HCT116 (cell line): ENCODE measurements at regions not wholly inside any gene's neighbourhood (a gene's known extent, or its start where the extent isn't known, plus 50 kb on each side); places are given as distances from the start of the nearest gene placed in this dataset.

Experiments
- ATAC-seq: fragments of 200-7000 bp; cut with Tn5 transposase; 2 replicates; pipeline ENCODE4 v1.9.1; 2020; ENCODE audit warnings: mild to moderate bottlenecking, moderate library complexity
- BruUV-seq: library from RNA; stranded (reverse); fragments of 400-500 nt; replicated peaks from 2 replicates; lab custom pipeline; 2021; lab: Mats Ljungman, UMichigan
- CTCF ChIA-PET: fragments of 300-600 bp; sonication (Branson Sonifier 250); formaldehyde crosslinking; loops from one replicate; lab custom pipeline; 2021; ENCODE audit warnings: antibody characterized with exemption; lab: Charles Lee
- POLR2A ChIA-PET: fragments of 300-600, 350-600 bp; sonication (Branson Sonifier 250); formaldehyde crosslinking; loops from one replicate; lab custom pipeline; 2021; ENCODE audit warnings: antibody characterized with exemption; lab: Charles Lee
- RAD21 ChIA-PET, 2 experiments: fragments of 300-600 bp; sonication (Branson Sonifier 250); formaldehyde crosslinking; loops; one replicate each; lab custom pipeline; 2023; ENCODE audit warnings: low total read pairs in 2 of 2; ENCODE audit not compliant: uncharacterized antibody in 2 of 2, unreplicated experiment in 2 of 2, low non-redundant PET in 1 of 2; lab: Charles Lee
- DNase-seq: peaks from one replicate; pipeline ENCODE4 v3.0.0-alpha.2; 2010; ENCODE audit warnings: low read depth, low spot score
- H2AFZ ChIP-seq: fragments of 200-600 bp; shearing (Covaris generic), sonication (generic); 2 replicates; pipeline ENCODE4 v1.6.1; 2017; ENCODE audit warnings: low read depth, mixed run types, mixed read lengths, antibody characterized with exemption, low read length; ENCODE audit not compliant: poor library complexity, severe bottlenecking
- H3K27ac ChIP-seq: 2 replicates; pipeline ENCODE4 v1.5.1; 2012; ENCODE audit warnings: low read depth, low read length
- H3K27me3 ChIP-seq: fragments of 200-600 bp; sonication (generic); 2 replicates; pipeline ENCODE4 v1.6.1; 2016; ENCODE audit warnings: mixed run types, low read length, mixed read lengths; ENCODE audit not compliant: insufficient read depth
- H3K36me3 ChIP-seq, 2 experiments: fragments of 200-500 bp in 1 of 2; fragments of 200-600 bp in 1 of 2; sonication (Bioruptor generic) in 1 of 2; sonication (generic) in 1 of 2; 2 replicates each; pipeline versions ENCODE4 v1.5.1 to v1.6.1; 2014 to 2016; ENCODE audit warnings: low read length in 2 of 2, inconsistent platforms in 1 of 2, mixed read lengths in 1 of 2, mixed run types in 1 of 2; ENCODE audit not compliant: insufficient read depth in 2 of 2, control insufficient read depth in 1 of 2
- H3K4me1 ChIP-seq, 2 experiments: fragments of 200-600 bp in 1 of 2; sonication (generic) in 1 of 2; 2 replicates each; pipeline versions ENCODE4 v1.5.1 to v1.6.1; 2012 to 2017; ENCODE audit warnings: low read length in 2 of 2, inconsistent platforms in 1 of 2, mild to moderate bottlenecking in 1 of 2, mixed read lengths in 1 of 2, mixed run types in 1 of 2, moderate library complexity in 1 of 2; ENCODE audit not compliant: insufficient read depth in 2 of 2, control insufficient read depth in 1 of 2
- H3K4me2 ChIP-seq: fragments of 200-600 bp; sonication (generic); 2 replicates; pipeline ENCODE4 v1.6.1; 2017; ENCODE audit warnings: mixed run types, low read length, mixed read lengths
- H3K4me3 ChIP-seq, 2 experiments: fragments of 200-600 bp in 1 of 2; sonication (generic) in 1 of 2; replicated peaks in 1 of 2; 2 replicates each; pipeline ENCODE4 v1.5.1; 2011 to 2016; ENCODE audit warnings: low read length in 2 of 2, control low read depth in 1 of 2, low read depth in 1 of 2, mild to moderate bottlenecking in 1 of 2, mixed read lengths in 1 of 2, mixed run types in 1 of 2
- H3K79me2 ChIP-seq: fragments of 200-600 bp; sonication (generic); 2 replicates; pipeline ENCODE4 v1.6.1; 2017; ENCODE audit warnings: mild to moderate bottlenecking, mixed run types, low read length, moderate library complexity, mixed read lengths; ENCODE audit not compliant: insufficient read depth
- H3K9ac ChIP-seq: fragments of 200-600 bp; sonication (generic); 2 replicates; pipeline ENCODE4 v1.6.1; 2016; ENCODE audit warnings: low read length, mixed read lengths
- H3K9me2 ChIP-seq: fragments of 200-600 bp; sonication (generic), shearing (Covaris generic); 2 replicates; pipeline ENCODE4 v1.6.1; 2017; ENCODE audit warnings: mixed run types, mild to moderate bottlenecking, moderate library complexity; ENCODE audit not compliant: insufficient read depth
- H3K9me3 ChIP-seq, 2 experiments: fragments of 200-500 bp in 1 of 2; fragments of 200-600 bp in 1 of 2; sonication (Bioruptor generic) in 1 of 2; sonication (generic) in 1 of 2; 2 replicates each; pipeline ENCODE4 v1.6.1; 2014 to 2017; ENCODE audit warnings: low read length in 2 of 2, mixed read lengths in 2 of 2, inconsistent platforms in 1 of 2, low read depth in 1 of 2, mild to moderate bottlenecking in 1 of 2, mixed run types in 1 of 2, moderate library complexity in 1 of 2; ENCODE audit not compliant: control insufficient read depth in 1 of 2, insufficient read depth in 1 of 2
- H4K20me1 ChIP-seq: fragments of 200-600 bp; sonication (generic), shearing (Covaris generic); 2 replicates; pipeline ENCODE4 v1.6.1; 2017; ENCODE audit warnings: mixed run types, mild to moderate bottlenecking, moderate library complexity; ENCODE audit not compliant: insufficient read depth
- CEBPB ChIP-seq: IDR thresholded peaks from 2 replicates; pipeline ENCODE4 v1.6.1; 2012; ENCODE audit warnings: low read depth
- EGR1 ChIP-seq: IDR thresholded peaks from 2 replicates; pipeline ENCODE4 v1.6.1; 2012; ENCODE audit warnings: low read depth
- ELF1 ChIP-seq: IDR thresholded peaks from 2 replicates; pipeline ENCODE4 v1.6.1; 2012; ENCODE audit warnings: low read depth, borderline replicate concordance
- EZH2 ChIP-seq: fragments of 200-600 bp; sonication (generic); IDR thresholded peaks from 2 replicates; pipeline ENCODE4 v1.6.1; 2017; ENCODE audit warnings: antibody characterized with exemption, mixed run types
- EZH2phosphoT487 ChIP-seq: fragments of 200-600 bp; IDR thresholded peaks from 2 replicates; pipeline ENCODE4 v1.6.1; 2018; ENCODE audit warnings: antibody characterized with exemption, borderline replicate concordance
- FOSL1 ChIP-seq: IDR thresholded peaks from 2 replicates; pipeline ENCODE4 v1.6.1; 2012; ENCODE audit warnings: low read depth
- JUND ChIP-seq: IDR thresholded peaks from 2 replicates; pipeline ENCODE4 v1.6.1; 2012
- POLR2A ChIP-seq: IDR thresholded peaks from 2 replicates; pipeline ENCODE4 v1.7.0; 2011; ENCODE audit warnings: borderline replicate concordance; ENCODE audit not compliant: insufficient read depth, insufficient read length; ENCODE audit errors: extremely low read depth
- POLR2AphosphoS5 ChIP-seq: IDR thresholded peaks from 2 replicates; pipeline ENCODE4 v1.6.1; 2011; ENCODE audit warnings: mild to moderate bottlenecking, low read depth, low read length, moderate library complexity
- SIN3A ChIP-seq: IDR thresholded peaks from 2 replicates; pipeline ENCODE4 v1.6.1; 2012; ENCODE audit warnings: low read depth
- SP1 ChIP-seq: IDR thresholded peaks from 2 replicates; pipeline ENCODE4 v1.6.1; 2012; ENCODE audit warnings: low read depth
- SRF ChIP-seq: IDR thresholded peaks from 2 replicates; pipeline ENCODE4 v1.6.1; 2012; ENCODE audit warnings: low read depth
- TCF7L2 ChIP-seq: IDR thresholded peaks from 2 replicates; pipeline ENCODE4 v1.7.0; 2011; ENCODE audit warnings: borderline replicate concordance, inconsistent platforms; ENCODE audit not compliant: insufficient read depth, insufficient read length; ENCODE audit errors: extremely low read depth
- YY1 ChIP-seq: IDR thresholded peaks from 2 replicates; pipeline ENCODE4 v1.6.1; 2011; ENCODE audit warnings: low read length, low read depth, moderate library complexity, mild to moderate bottlenecking; ENCODE audit not compliant: insufficient replicate concordance; ENCODE audit errors: extremely low read depth
- ZFX ChIP-seq: fragments of 450-650 bp; IDR thresholded peaks from 2 replicates; pipeline ENCODE4 v1.6.1; 2017
- intact Hi-C: fragments of 100-400 bp; cut with micrococcal nuclease; formaldehyde crosslinking; loops from 2 replicates; pipeline ENCODE4 v1.10.0; 2022
- TF ChIP-seq, protein P1 (sequence below), 3 experiments: fragments of 200-600 bp in 1 of 3; sonication (generic) in 1 of 3; IDR thresholded peaks in 2 of 3; conservative IDR thresholded peaks in 1 of 3; 2 replicates each; pipeline ENCODE4 v1.5.1; 2012 to 2017; ENCODE audit warnings: low read depth in 2 of 3, low read length in 2 of 3, antibody characterized with exemption in 1 of 3, borderline replicate concordance in 1 of 3, control low read depth in 1 of 3, mild to moderate bottlenecking in 1 of 3, mixed read lengths in 1 of 3, mixed run types in 1 of 3, moderate library complexity in 1 of 3; ENCODE audit not compliant: insufficient read depth in 1 of 3
- TF ChIP-seq, protein P2 (sequence below): IDR thresholded peaks from 2 replicates; pipeline ENCODE4 v1.6.1; 2011; ENCODE audit warnings: mild to moderate bottlenecking, low read length, moderate library complexity; ENCODE audit not compliant: insufficient replicate concordance; ENCODE audit errors: extremely low read depth
- TF ChIP-seq, protein P3 (sequence below): IDR thresholded peaks from 2 replicates; pipeline ENCODE4 v1.6.1; 2012
- TF ChIP-seq, protein P4 (sequence below): IDR thresholded peaks from 2 replicates; pipeline ENCODE4 v1.6.1; 2012; ENCODE audit warnings: low read depth
- TF ChIP-seq, protein P5 (sequence below): IDR thresholded peaks from 2 replicates; pipeline ENCODE4 v1.6.1; 2012

DNA sequence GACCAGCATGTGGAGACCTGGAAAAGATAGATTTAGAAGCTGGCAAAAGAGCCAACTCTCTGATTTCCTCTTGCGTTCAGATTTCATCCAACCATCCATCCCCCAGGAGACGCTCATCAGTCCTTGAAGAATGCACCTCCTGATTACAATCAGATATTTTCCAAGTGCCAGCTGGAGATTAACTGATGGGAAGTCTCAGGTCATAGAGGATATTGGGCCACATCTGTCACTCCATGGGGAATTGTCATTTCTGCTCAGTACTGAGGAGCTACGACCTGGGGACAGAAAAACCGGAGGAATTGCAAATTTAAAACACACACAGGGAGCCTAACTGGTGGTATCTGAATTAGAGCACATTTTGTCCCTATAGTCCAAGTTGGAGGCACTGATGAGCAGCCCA is 496.2 kb upstream of the SULF2 start:
- Histone ChIP-seq H4K20me1 (no peaks in the 10 kb centered on the region), H3K27ac (no peak overlapping the region), H3K4me3 (no peak overlapping the region), H3K4me1 (peaks cover 4 to 5% of the 10 kb centered on the region in 2 experiments; a peak in 2 of 4 replicates), H3K36me3 (no peaks in the 10 kb centered on the region), H3K9ac (no peak overlapping the region), H3K4me2 (no peak overlapping the region), H3K79me2 (no peaks in the 10 kb centered on the region), H3K9me3 (no peaks in the 10 kb centered on the region), H3K27me3 (no peaks in the 10 kb centered on the region), H2AFZ (no peak overlapping the region), H3K9me2 (no peaks in the 10 kb centered on the region)
- CTCF ChIA-PET = no interaction called here
- DNase-seq (no peak), ATAC-seq (no peak)
- RAD21 ChIA-PET = no interaction called here
- BruUV-seq = no TSS peak
- intact Hi-C loops = no loop called here
- TF ChIP-seq, protein P1, sequence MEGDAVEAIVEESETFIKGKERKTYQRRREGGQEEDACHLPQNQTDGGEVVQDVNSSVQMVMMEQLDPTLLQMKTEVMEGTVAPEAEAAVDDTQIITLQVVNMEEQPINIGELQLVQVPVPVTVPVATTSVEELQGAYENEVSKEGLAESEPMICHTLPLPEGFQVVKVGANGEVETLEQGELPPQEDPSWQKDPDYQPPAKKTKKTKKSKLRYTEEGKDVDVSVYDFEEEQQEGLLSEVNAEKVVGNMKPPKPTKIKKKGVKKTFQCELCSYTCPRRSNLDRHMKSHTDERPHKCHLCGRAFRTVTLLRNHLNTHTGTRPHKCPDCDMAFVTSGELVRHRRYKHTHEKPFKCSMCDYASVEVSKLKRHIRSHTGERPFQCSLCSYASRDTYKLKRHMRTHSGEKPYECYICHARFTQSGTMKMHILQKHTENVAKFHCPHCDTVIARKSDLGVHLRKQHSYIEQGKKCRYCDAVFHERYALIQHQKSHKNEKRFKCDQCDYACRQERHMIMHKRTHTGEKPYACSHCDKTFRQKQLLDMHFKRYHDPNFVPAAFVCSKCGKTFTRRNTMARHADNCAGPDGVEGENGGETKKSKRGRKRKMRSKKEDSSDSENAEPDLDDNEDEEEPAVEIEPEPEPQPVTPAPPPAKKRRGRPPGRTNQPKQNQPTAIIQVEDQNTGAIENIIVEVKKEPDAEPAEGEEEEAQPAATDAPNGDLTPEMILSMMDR (IDR thresholded peaks at IDR 0.05 in 2 of 3, conservative IDR thresholded peaks at IDR 0.05 in 1 of 3; ENCODE audit: borderline replicate concordance in 1 of 3, insufficient read depth in 1 of 3, low read depth in 2 of 3, low read length in 2 of 3) = no peak
- no peak for TF ChIP-seq JUND
- no peak for TF ChIP-seq SP1
- TF ChIP-seq ELF1 = no peak
- TF ChIP-seq, protein P2, sequence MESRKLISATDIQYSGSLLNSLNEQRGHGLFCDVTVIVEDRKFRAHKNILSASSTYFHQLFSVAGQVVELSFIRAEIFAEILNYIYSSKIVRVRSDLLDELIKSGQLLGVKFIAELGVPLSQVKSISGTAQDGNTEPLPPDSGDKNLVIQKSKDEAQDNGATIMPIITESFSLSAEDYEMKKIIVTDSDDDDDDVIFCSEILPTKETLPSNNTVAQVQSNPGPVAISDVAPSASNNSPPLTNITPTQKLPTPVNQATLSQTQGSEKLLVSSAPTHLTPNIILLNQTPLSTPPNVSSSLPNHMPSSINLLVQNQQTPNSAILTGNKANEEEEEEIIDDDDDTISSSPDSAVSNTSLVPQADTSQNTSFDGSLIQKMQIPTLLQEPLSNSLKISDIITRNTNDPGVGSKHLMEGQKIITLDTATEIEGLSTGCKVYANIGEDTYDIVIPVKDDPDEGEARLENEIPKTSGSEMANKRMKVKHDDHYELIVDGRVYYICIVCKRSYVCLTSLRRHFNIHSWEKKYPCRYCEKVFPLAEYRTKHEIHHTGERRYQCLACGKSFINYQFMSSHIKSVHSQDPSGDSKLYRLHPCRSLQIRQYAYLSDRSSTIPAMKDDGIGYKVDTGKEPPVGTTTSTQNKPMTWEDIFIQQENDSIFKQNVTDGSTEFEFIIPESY = no peak
- TF ChIP-seq FOSL1 = no peak
- no peak for TF ChIP-seq EGR1
- TF ChIP-seq POLR2AphosphoS5 = no peak
- TF ChIP-seq YY1 = no peak
- TF ChIP-seq POLR2A = no peak
- no peak for TF ChIP-seq SIN3A
- no peak for TF ChIP-seq CEBPB
- TF ChIP-seq SRF = no peak
- no peak for TF ChIP-seq TCF7L2
- no peak for TF ChIP-seq ZFX
- TF ChIP-seq, protein P3, sequence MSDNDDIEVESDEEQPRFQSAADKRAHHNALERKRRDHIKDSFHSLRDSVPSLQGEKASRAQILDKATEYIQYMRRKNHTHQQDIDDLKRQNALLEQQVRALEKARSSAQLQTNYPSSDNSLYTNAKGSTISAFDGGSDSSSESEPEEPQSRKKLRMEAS = no peak
- TF ChIP-seq EZH2phosphoT487 = no peak
- TF ChIP-seq, protein P4, sequence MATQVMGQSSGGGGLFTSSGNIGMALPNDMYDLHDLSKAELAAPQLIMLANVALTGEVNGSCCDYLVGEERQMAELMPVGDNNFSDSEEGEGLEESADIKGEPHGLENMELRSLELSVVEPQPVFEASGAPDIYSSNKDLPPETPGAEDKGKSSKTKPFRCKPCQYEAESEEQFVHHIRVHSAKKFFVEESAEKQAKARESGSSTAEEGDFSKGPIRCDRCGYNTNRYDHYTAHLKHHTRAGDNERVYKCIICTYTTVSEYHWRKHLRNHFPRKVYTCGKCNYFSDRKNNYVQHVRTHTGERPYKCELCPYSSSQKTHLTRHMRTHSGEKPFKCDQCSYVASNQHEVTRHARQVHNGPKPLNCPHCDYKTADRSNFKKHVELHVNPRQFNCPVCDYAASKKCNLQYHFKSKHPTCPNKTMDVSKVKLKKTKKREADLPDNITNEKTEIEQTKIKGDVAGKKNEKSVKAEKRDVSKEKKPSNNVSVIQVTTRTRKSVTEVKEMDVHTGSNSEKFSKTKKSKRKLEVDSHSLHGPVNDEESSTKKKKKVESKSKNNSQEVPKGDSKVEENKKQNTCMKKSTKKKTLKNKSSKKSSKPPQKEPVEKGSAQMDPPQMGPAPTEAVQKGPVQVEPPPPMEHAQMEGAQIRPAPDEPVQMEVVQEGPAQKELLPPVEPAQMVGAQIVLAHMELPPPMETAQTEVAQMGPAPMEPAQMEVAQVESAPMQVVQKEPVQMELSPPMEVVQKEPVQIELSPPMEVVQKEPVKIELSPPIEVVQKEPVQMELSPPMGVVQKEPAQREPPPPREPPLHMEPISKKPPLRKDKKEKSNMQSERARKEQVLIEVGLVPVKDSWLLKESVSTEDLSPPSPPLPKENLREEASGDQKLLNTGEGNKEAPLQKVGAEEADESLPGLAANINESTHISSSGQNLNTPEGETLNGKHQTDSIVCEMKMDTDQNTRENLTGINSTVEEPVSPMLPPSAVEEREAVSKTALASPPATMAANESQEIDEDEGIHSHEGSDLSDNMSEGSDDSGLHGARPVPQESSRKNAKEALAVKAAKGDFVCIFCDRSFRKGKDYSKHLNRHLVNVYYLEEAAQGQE = no peak
- no peak for TF ChIP-seq EZH2
- TF ChIP-seq, protein P5, sequence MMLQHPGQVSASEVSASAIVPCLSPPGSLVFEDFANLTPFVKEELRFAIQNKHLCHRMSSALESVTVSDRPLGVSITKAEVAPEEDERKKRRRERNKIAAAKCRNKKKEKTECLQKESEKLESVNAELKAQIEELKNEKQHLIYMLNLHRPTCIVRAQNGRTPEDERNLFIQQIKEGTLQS = no peak
- POLR2A ChIA-PET = no interaction called here
